Parathyroid adenoma (tissue), 2 donors: ENCODE measurements at regions not wholly inside any gene's neighbourhood (a gene's known extent, or its start where the extent isn't known, plus 50 kb on each side); places are given as distances from the start of the nearest gene placed in this dataset.

ENCODE experiments used
- H2AFZ ChIP-seq: fragments of 300-600 bp; sonication (generic); one replicate; pipeline ENCODE4 v1.7.0; 2017; ENCODE audit warnings: antibody characterized with exemption, mild to moderate bottlenecking
- H3K27ac ChIP-seq: fragments of 300-600 bp; sonication (generic); one replicate; pipeline ENCODE4 v1.7.0; 2017
- H3K27me3 ChIP-seq: fragments of 300-600 bp; sonication (generic); one replicate; pipeline ENCODE4 v1.7.0; 2017; ENCODE audit warnings: low read length; ENCODE audit not compliant: control insufficient read depth, insufficient read depth
- H3K36me3 ChIP-seq: fragments of 300-600 bp; sonication (generic); one replicate; pipeline ENCODE4 v1.7.0; 2017; ENCODE audit warnings: low read length; ENCODE audit not compliant: control insufficient read depth, insufficient read depth
- H3K4me1 ChIP-seq: fragments of 300-600 bp; sonication (generic); one replicate; pipeline ENCODE4 v1.7.0; 2017; ENCODE audit warnings: control low read depth
- H3K4me2 ChIP-seq: fragments of 300-600 bp; sonication (generic); one replicate; pipeline ENCODE4 v1.7.0; 2017; ENCODE audit warnings: low read length
- H3K4me3 ChIP-seq: fragments of 300-600 bp; sonication (generic); one replicate; pipeline ENCODE4 v1.7.0; 2017; ENCODE audit warnings: low read depth, low read length
- H3K79me2 ChIP-seq: fragments of 300-600 bp; sonication (generic); one replicate; pipeline ENCODE4 v1.7.0; 2017; ENCODE audit warnings: control low read depth
- H3K9ac ChIP-seq: fragments of 300-600 bp; sonication (generic); one replicate; pipeline ENCODE4 v1.7.0; 2017; ENCODE audit warnings: mild to moderate bottlenecking
- H3K9me3 ChIP-seq: fragments of 300-600 bp; sonication (generic); one replicate; pipeline ENCODE4 v1.7.0; 2017; ENCODE audit warnings: low read length; ENCODE audit not compliant: control insufficient read depth
- TF ChIP-seq, protein P1 (sequence below): fragments of 300-600 bp; sonication (generic); IDR thresholded peaks from one replicate; pipeline ENCODE4 v1.7.0; 2017; ENCODE audit warnings: antibody characterized with exemption, mild to moderate bottlenecking
- donor health status: primary hyperparathyroidism.

DNA sequence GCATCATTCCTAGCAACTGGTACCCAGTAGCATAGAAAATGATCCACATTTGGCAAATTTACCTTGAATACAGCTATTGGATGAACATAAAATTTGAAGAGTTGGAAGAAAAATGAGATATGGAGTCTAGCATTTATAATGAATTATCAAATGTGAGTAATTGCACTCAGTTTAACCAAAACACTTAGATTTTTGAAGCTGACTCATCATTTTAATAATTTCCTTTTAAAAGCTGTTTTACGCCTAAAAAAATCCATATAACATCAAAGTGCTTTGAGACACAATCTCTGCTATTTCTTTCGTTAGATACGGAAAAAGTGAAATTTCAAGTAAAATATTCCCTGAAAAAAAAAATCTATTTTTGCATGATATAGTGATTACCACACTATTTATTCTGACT is 767.4 kb downstream of the ROBO2 start:
- TF ChIP-seq, protein P1, sequence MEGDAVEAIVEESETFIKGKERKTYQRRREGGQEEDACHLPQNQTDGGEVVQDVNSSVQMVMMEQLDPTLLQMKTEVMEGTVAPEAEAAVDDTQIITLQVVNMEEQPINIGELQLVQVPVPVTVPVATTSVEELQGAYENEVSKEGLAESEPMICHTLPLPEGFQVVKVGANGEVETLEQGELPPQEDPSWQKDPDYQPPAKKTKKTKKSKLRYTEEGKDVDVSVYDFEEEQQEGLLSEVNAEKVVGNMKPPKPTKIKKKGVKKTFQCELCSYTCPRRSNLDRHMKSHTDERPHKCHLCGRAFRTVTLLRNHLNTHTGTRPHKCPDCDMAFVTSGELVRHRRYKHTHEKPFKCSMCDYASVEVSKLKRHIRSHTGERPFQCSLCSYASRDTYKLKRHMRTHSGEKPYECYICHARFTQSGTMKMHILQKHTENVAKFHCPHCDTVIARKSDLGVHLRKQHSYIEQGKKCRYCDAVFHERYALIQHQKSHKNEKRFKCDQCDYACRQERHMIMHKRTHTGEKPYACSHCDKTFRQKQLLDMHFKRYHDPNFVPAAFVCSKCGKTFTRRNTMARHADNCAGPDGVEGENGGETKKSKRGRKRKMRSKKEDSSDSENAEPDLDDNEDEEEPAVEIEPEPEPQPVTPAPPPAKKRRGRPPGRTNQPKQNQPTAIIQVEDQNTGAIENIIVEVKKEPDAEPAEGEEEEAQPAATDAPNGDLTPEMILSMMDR, result no peak
- Histone ChIP-seq H3K4me3 (no peak overlapping the region), H3K9me3 (no peaks in the 10 kb centered on the region), H3K27ac (no peak overlapping the region), H3K36me3 (no peaks in the 10 kb centered on the region), H3K79me2 (no peaks in the 10 kb centered on the region), H3K9ac (no peak overlapping the region), H3K27me3 (no peaks in the 10 kb centered on the region), H3K4me2 (no peak overlapping the region), H2AFZ (no peak overlapping the region), H3K4me1 (no peaks in the 10 kb centered on the region)

DNA sequence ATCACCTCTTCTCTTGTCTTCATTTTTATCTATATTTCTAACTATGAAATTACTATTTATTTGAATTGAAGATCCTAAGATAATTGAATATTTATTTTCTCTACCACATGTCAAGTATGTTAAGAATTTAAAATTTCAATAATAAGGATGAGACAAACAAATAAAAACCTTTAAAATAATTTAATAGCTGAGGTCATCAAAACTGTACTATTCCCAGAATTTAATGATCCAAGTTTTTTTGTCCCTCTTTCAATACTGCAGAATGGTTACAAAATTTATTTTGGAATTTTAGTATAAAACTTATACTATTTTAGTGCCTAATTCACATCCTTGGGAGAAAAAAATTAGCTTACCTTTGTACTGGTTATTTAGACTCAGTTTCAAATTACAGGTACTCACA is 774.9 kb downstream of the ROBO2 start:
- no peaks in the 10 kb centered on the region for H3K79me2 ChIP-seq
- no peak overlapping the region for H3K27ac ChIP-seq
- no peak overlapping the region for H3K9ac ChIP-seq
- no peaks in the 10 kb centered on the region for H3K9me3 ChIP-seq
- H3K4me2 ChIP-seq, result no peak overlapping the region
- H3K4me1 ChIP-seq, result no peaks in the 10 kb centered on the region
- TF ChIP-seq, protein P1, result no peak
- no peaks in the 10 kb centered on the region for H3K27me3 ChIP-seq
- no peak overlapping the region for H3K4me3 ChIP-seq
- H2AFZ ChIP-seq, result no peak overlapping the region
- no peaks in the 10 kb centered on the region for H3K36me3 ChIP-seq

DNA sequence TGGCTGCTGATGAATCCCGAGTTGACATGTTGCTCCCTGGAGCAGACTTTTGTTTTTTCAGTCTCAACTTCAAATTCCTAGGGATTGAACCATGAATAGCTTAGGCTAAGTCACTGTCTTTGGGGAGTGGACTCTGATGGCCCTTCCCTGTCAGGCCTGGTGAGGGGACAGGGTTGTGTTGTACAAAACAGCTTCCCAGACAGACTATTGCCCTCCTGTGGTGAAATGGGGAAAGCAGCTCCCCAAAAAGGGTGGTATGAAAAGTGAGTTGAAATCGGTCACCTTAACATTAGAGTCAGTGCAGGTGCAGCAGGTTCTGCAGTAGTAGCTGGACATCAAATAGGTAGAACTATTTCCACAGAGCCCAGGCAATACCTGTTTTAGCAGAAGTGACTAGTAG is 775.6 kb downstream of the ROBO2 start:
- Histone ChIP-seq H3K9me3 (no peaks in the 10 kb centered on the region), H3K27ac (no peak overlapping the region), H3K4me1 (no peaks in the 10 kb centered on the region), H3K9ac (no peak overlapping the region), H3K79me2 (no peaks in the 10 kb centered on the region), H3K4me3 (no peak overlapping the region), H2AFZ (no peak overlapping the region), H3K27me3 (no peaks in the 10 kb centered on the region), H3K36me3 (no peaks in the 10 kb centered on the region), H3K4me2 (no peak overlapping the region)
- TF ChIP-seq, protein P1, result no peak

- Histone ChIP-seq H3K4me2 (no peak overlapping the region), H3K27me3 (no peaks in the 10 kb centered on the region), H3K79me2 (no peaks in the 10 kb centered on the region), H3K36me3 (no peaks in the 10 kb centered on the region), H3K9me3 (no peaks in the 10 kb centered on the region), H3K9ac (no peak overlapping the region), H3K4me1 (no peaks in the 10 kb centered on the region), H2AFZ (no peak overlapping the region), H3K4me3 (no peak overlapping the region), H3K27ac (no peak overlapping the region)
- TF ChIP-seq, protein P1, result no peak
Observed at GRCh38 chr3:77816366-77816765, 776.5 kb downstream of the ROBO2 start.

- no peak overlapping the region for H3K9ac ChIP-seq
- TF ChIP-seq, protein P1, result no peak
- no peaks in the 10 kb centered on the region for H3K4me1 ChIP-seq
- H3K27me3 ChIP-seq, result no peaks in the 10 kb centered on the region
- H3K9me3 ChIP-seq, result no peaks in the 10 kb centered on the region
- no peaks in the 10 kb centered on the region for H3K79me2 ChIP-seq
- no peak overlapping the region for H2AFZ ChIP-seq
- no peak overlapping the region for H3K27ac ChIP-seq
- no peak overlapping the region for H3K4me3 ChIP-seq
- no peaks in the 10 kb centered on the region for H3K36me3 ChIP-seq
- no peak overlapping the region for H3K4me2 ChIP-seq
Observed at GRCh38 chr3:77825001-77825827, 785.3 kb downstream of the ROBO2 start.
